IMR-90 (cell line): ENCODE measurements at regions not wholly inside any gene's neighbourhood (a gene's known extent, or its start where the extent isn't known, plus 50 kb on each side); places are given as distances from the start of the nearest gene placed in this dataset.

Source experiments
- ATAC-seq: fragments of 200-7000 bp; cut with Tn5 transposase; 2 replicates; pipeline ENCODE4 v1.9.1; 2020; ENCODE audit warnings: low read depth, mild to moderate bottlenecking, moderate library complexity
- BruUV-seq: library from RNA; stranded (reverse); fragments of 400-500 nt; replicated peaks from 2 replicates; lab custom pipeline; 2021; lab: Mats Ljungman, UMichigan
- CTCF ChIA-PET: fragments of 300-600 bp; formaldehyde crosslinking; extraction: SDS; loops from one replicate; lab custom pipeline; 2021; ENCODE audit warnings: antibody characterized with exemption; lab: Yijun Ruan, JAX
- POLR2A ChIA-PET: fragments of 300-600 bp; sonication (Branson Sonifier 250); formaldehyde crosslinking; loops from one replicate; lab custom pipeline; 2022; ENCODE audit warnings: antibody characterized with exemption; ENCODE audit not compliant: unreplicated experiment; lab: Charles Lee
- DNase-seq: peaks from one replicate; pipeline ENCODE4 v3.0.0; 2013
- H2AFZ ChIP-seq: replicated peaks from 2 replicates; pipeline ENCODE3; 2013; ENCODE audit warnings: low read length, mild to moderate bottlenecking; ENCODE audit not compliant: poor library complexity
- H2AK5ac ChIP-seq: 2 replicates; pipeline ENCODE4 v1.6.1; 2013; ENCODE audit warnings: low read depth, low read length, inconsistent platforms
- H2AK9ac ChIP-seq: replicated peaks from 2 replicates; pipeline ENCODE3; 2013; ENCODE audit warnings: mild to moderate bottlenecking, low read depth, low read length, moderate library complexity; ENCODE audit not compliant: poor library complexity
- H2BK120ac ChIP-seq: 2 replicates; pipeline ENCODE4 v1.6.1; 2013; ENCODE audit warnings: low read depth, low read length, inconsistent platforms
- H2BK15ac ChIP-seq: 3 replicates; pipeline ENCODE4 v1.6.1; 2013; ENCODE audit warnings: low read depth, low read length, inconsistent platforms
- H2BK20ac ChIP-seq: 2 replicates; pipeline ENCODE4 v1.6.1; 2013; ENCODE audit warnings: low read depth, mild to moderate bottlenecking, inconsistent platforms, low read length, moderate library complexity
- H2BK5ac ChIP-seq: 2 replicates; pipeline ENCODE4 v1.6.1; 2013; ENCODE audit warnings: mild to moderate bottlenecking, low read depth, low read length, inconsistent platforms; ENCODE audit not compliant: poor library complexity, severe bottlenecking
- H3K14ac ChIP-seq: replicated peaks from 2 replicates; pipeline ENCODE4 v1.6.1; 2013; ENCODE audit warnings: low read depth, low read length, inconsistent platforms
- H3K18ac ChIP-seq: 2 replicates; pipeline ENCODE4 v1.6.1; 2013; ENCODE audit warnings: low read depth, low read length, control low read depth
- H3K23ac ChIP-seq: 2 replicates; pipeline ENCODE4 v1.6.1; 2013; ENCODE audit warnings: low read depth, low read length, inconsistent platforms
- H3K27ac ChIP-seq: 2 replicates; pipeline ENCODE4 v1.5.1; 2013; ENCODE audit warnings: mild to moderate bottlenecking, control low read depth, low read length; ENCODE audit not compliant: insufficient read depth
- H3K27me3 ChIP-seq: 2 replicates; pipeline ENCODE4 v1.6.1; 2013; ENCODE audit warnings: low read length; ENCODE audit not compliant: control insufficient read depth, insufficient read depth
- H3K36me3 ChIP-seq: 2 replicates; pipeline ENCODE4 v1.6.1; 2013; ENCODE audit warnings: low read length, mixed read lengths; ENCODE audit not compliant: control insufficient read depth, insufficient read depth
- H3K4ac ChIP-seq: 2 replicates; pipeline ENCODE4 v1.6.1; 2013; ENCODE audit warnings: low read depth, low read length, inconsistent platforms
- H3K4me1 ChIP-seq: 2 replicates; pipeline ENCODE4 v1.6.1; 2013; ENCODE audit warnings: low read length, mixed read lengths; ENCODE audit not compliant: control insufficient read depth, insufficient read depth
- H3K4me2 ChIP-seq: 2 replicates; pipeline ENCODE4 v1.6.1; 2013; ENCODE audit warnings: low read depth, mild to moderate bottlenecking, control low read depth, low read length, moderate library complexity
- H3K4me3 ChIP-seq: 2 replicates; pipeline ENCODE4 v1.5.1; 2013; ENCODE audit warnings: low read depth, mild to moderate bottlenecking, control low read depth, low read length, moderate library complexity; ENCODE audit not compliant: insufficient read depth
- H3K56ac ChIP-seq: 2 replicates; pipeline ENCODE4 v1.6.1; 2013; ENCODE audit warnings: low read length, inconsistent platforms; ENCODE audit not compliant: insufficient read depth; ENCODE audit errors: extremely low read depth
- H3K79me1 ChIP-seq, 2 experiments: 2 replicates each; pipeline ENCODE4 v1.6.1; 2013; ENCODE audit warnings: low read length in 2 of 2, inconsistent platforms in 1 of 2, low read depth in 1 of 2
- H3K9ac ChIP-seq: 2 replicates; pipeline ENCODE4 v1.6.1; 2013; ENCODE audit warnings: low read depth, low read length, control low read depth
- H3K9me1 ChIP-seq: 2 replicates; pipeline ENCODE4 v1.6.1; 2013; ENCODE audit warnings: low read length, inconsistent platforms; ENCODE audit not compliant: insufficient read depth
- H3K9me3 ChIP-seq: 2 replicates; pipeline ENCODE4 v1.6.1; 2013; ENCODE audit warnings: low read length; ENCODE audit not compliant: control insufficient read depth, insufficient read depth
- H4K20me1 ChIP-seq: 2 replicates; pipeline ENCODE4 v1.6.1; 2013; ENCODE audit warnings: low read length, inconsistent platforms; ENCODE audit not compliant: insufficient read depth
- H4K5ac ChIP-seq: 2 replicates; pipeline ENCODE4 v1.6.1; 2013; ENCODE audit warnings: mild to moderate bottlenecking, low read depth, low read length, control low read depth
- H4K8ac ChIP-seq, 2 experiments: 2 replicates each; pipeline ENCODE4 v1.6.1; 2013; ENCODE audit warnings: low read depth in 2 of 2, low read length in 2 of 2, control low read depth in 1 of 2, inconsistent platforms in 1 of 2
- H4K91ac ChIP-seq: 2 replicates; pipeline ENCODE4 v1.6.1; 2013; ENCODE audit warnings: low read depth, low read length, inconsistent platforms; ENCODE audit not compliant: insufficient read depth
- FOS ChIP-seq: fragments of 150-350 bp; IDR thresholded peaks from 2 replicates; pipeline ENCODE4 v1.6.1; 2016; ENCODE audit warnings: low read depth, low read length
- MAZ ChIP-seq: IDR thresholded peaks from 2 replicates; pipeline ENCODE4 v1.6.1; 2012; ENCODE audit warnings: low read depth, mild to moderate bottlenecking, low read length, improper control_type of control experiment, moderate library complexity, borderline replicate concordance
- MXI1 ChIP-seq: IDR thresholded peaks from 2 replicates; pipeline ENCODE4 v1.6.1; 2012; ENCODE audit warnings: low read depth, mild to moderate bottlenecking, low read length, moderate library complexity, borderline replicate concordance
- NFE2L2 ChIP-seq: fragments of 150-350 bp; IDR thresholded peaks from 2 replicates; pipeline ENCODE4 v1.6.1; 2016; ENCODE audit warnings: low read depth, mild to moderate bottlenecking, low read length
- POLR2A ChIP-seq: IDR thresholded peaks from 2 replicates; pipeline ENCODE4 v1.6.1; 2012; ENCODE audit warnings: mild to moderate bottlenecking, low read depth, low read length
- RAD21 ChIP-seq: IDR thresholded peaks from 2 replicates; pipeline ENCODE4 v1.6.1; 2012; ENCODE audit warnings: low read length, improper control_type of control experiment
- RCOR1 ChIP-seq: IDR thresholded peaks from 2 replicates; pipeline ENCODE4 v1.6.1; 2012; ENCODE audit warnings: mild to moderate bottlenecking, low read length, improper control_type of control experiment; ENCODE audit not compliant: insufficient replicate concordance
- RFX5 ChIP-seq: IDR thresholded peaks from 2 replicates; pipeline ENCODE4 v1.8.0; 2012; ENCODE audit warnings: low read depth, mild to moderate bottlenecking, low read length, moderate library complexity
- SMC3 ChIP-seq: fragments of 150-350 bp; IDR thresholded peaks from 2 replicates; pipeline ENCODE4 v1.6.1; 2016; ENCODE audit warnings: low read depth, mild to moderate bottlenecking, antibody characterized with exemption, low read length, moderate library complexity
- WGBS, 2 experiments: methylation state at CpG; one replicate each; pipeline versions ENCODE4 v1.1.5 to v1.1.7; 2013; ENCODE audit warnings: missing lambda C conversion rate in 2 of 2; ENCODE audit not compliant: insufficient read length in 1 of 2; ENCODE audit errors: extremely low coverage in 2 of 2; 5-methylcytosine and 5-hydroxymethylcytosine counted together
- dilution Hi-C: fragments of 300-500 bp; cut with HindIII; formaldehyde crosslinking; loops from one replicate; pipeline ENCODE4 v1.14.3; 2018; ENCODE audit warnings: low sequenced_read_pairs; ENCODE audit not compliant: unreplicated experiment
- in situ Hi-C: fragments of 300-500 bp; cut with MboI; formaldehyde crosslinking; loops from 3 replicates; pipeline ENCODE4 v1.14.3; 2019; ENCODE audit warnings: low sequenced_read_pairs, inconsistent platforms, mixed read lengths
- intact Hi-C: fragments of 100-400 bp; cut with micrococcal nuclease; formaldehyde crosslinking; loops from 2 replicates; pipeline ENCODE4 v1.10.0; 2022
- TF ChIP-seq, protein P1 (sequence below): fragments of 150-350 bp; IDR thresholded peaks from 2 replicates; pipeline ENCODE4 v1.6.1; 2016; ENCODE audit warnings: low read depth, mild to moderate bottlenecking, low read length, moderate library complexity, borderline replicate concordance

DNA sequence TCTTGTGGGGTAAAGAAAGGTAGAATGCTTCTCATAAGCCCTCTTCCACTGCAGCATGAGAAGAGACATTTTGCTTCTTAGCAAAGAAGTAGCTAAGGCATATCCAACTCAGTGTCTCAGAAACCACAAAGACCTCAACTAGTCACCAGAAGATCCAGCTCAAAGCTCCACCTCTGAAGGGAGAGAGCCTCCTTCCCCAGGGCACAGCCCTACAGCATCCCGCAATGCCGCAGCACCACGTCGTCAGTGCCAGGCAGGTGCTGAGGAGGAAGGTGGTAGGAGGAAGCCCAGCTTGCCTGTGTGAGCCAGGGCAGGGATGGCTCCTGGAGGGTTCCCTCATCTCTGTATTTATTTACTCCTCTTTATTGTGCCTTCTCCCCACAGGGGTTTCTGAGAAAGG, 385.6 kb upstream of the NPVF start:
- no peak overlapping the region for H3K56ac ChIP-seq
- H2BK120ac ChIP-seq = no peak overlapping the region
- no peak overlapping the region for H3K27ac ChIP-seq
- no peak overlapping the region for H2AFZ ChIP-seq
- H4K20me1 ChIP-seq = no peaks in the 10 kb centered on the region
- H3K4me3 ChIP-seq = no peak overlapping the region
- intact Hi-C loops = no loop called here
- H3K23ac ChIP-seq = no peak overlapping the region
- no peak overlapping the region for H4K8ac ChIP-seq
- no peaks in the 10 kb centered on the region for H3K9me1 ChIP-seq
- H3K9ac ChIP-seq = no peak overlapping the region
- H3K4me1 ChIP-seq = peaks cover 1% of the 10 kb centered on the region; the same call in 1 of the 2 replicates
- no peak overlapping the region for H3K14ac ChIP-seq
- H3K4ac ChIP-seq = no peak overlapping the region
- dilution Hi-C loops = no loop called here
- H3K27me3 ChIP-seq = no peaks in the 10 kb centered on the region
- no peak overlapping the region for H2AK9ac ChIP-seq
- H2AK5ac ChIP-seq = no peak overlapping the region
- in situ Hi-C loops = no loop called here
- H3K18ac ChIP-seq = no peak overlapping the region
- WGBS, 2 experiments = no CpG with 5 or more reads among the region's 4 CpGs
- DNase-seq (no peak), ATAC-seq (no peak)
- no peaks in the 10 kb centered on the region for H3K9me3 ChIP-seq
- no peaks in the 10 kb centered on the region for H3K79me1 ChIP-seq
- ChIA-PET CTCF (no interaction called here), POLR2A (no interaction called here)
- H2BK20ac ChIP-seq = no peak overlapping the region
- H3K36me3 ChIP-seq = no peaks in the 10 kb centered on the region
- TF ChIP-seq RFX5 (no peak), POLR2A (no peak), RAD21 (no peak), NFE2L2 (no peak), SMC3 (no peak), MXI1 (no peak), MAZ (no peak), FOS (no peak), RCOR1 (no peak)
- TF ChIP-seq, protein P1, sequence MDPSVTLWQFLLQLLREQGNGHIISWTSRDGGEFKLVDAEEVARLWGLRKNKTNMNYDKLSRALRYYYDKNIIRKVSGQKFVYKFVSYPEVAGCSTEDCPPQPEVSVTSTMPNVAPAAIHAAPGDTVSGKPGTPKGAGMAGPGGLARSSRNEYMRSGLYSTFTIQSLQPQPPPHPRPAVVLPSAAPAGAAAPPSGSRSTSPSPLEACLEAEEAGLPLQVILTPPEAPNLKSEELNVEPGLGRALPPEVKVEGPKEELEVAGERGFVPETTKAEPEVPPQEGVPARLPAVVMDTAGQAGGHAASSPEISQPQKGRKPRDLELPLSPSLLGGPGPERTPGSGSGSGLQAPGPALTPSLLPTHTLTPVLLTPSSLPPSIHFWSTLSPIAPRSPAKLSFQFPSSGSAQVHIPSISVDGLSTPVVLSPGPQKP = no peak
- H3K4me2 ChIP-seq = no peak overlapping the region
- no peak overlapping the region for H2BK5ac ChIP-seq
- H4K91ac ChIP-seq = no peak overlapping the region
- no peak overlapping the region for H4K5ac ChIP-seq
- H2BK15ac ChIP-seq = no peak overlapping the region
- BruUV-seq = no TSS peak
